Breast epithelium (tissue), 3 donors: ENCODE measurements at regions not wholly inside any gene's neighbourhood (a gene's known extent, or its start where the extent isn't known, plus 50 kb on each side); places are given as distances from the start of the nearest gene placed in this dataset.

ENCODE experiments used
- POLR2A ChIP-seq: fragments of 450-650 bp; IDR thresholded peaks from one replicate; pipeline ENCODE4 v1.6.1; 2016; ENCODE audit warnings: antibody characterized with exemption, mild to moderate bottlenecking, moderate library complexity
- POLR2AphosphoS5 ChIP-seq, 3 donors: sonication (generic); formaldehyde crosslinking; IDR thresholded peaks; one replicate each; pipeline ENCODE4 v1.6.1; 2017; ENCODE audit warnings: antibody characterized with exemption in 3 of 3
- TF ChIP-seq, protein P1 (sequence below), 3 donors: fragments of 450-650 bp; IDR thresholded peaks; one replicate each; pipeline ENCODE4 v1.5.1; 2016 to 2017; ENCODE audit warnings: antibody characterized with exemption in 3 of 3, mild to moderate bottlenecking in 3 of 3, moderate library complexity in 3 of 3

DNA sequence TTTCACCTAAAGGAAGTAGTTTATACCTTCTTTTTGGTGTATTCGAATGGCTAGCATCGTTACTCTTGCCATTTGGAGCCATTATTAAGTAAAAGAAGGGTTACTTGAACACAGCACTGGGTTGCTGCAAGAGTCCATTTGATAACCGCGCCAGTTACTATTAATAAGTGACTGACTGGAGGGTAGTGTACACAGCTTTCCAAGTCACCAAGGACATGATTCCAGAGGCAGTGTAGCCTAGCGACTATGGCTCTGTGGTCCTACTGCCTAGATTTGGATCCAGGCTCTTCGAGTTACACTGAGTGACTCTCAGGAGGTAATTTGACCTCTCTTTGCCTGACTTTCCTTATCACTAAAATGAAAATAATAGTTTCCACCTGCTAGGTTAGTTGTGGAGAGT, 206.8 kb downstream of the MEIS1 start:
- TF ChIP-seq POLR2AphosphoS5 (IDR thresholded peaks at IDR 0.05), result no peak
- TF ChIP-seq, protein P1, sequence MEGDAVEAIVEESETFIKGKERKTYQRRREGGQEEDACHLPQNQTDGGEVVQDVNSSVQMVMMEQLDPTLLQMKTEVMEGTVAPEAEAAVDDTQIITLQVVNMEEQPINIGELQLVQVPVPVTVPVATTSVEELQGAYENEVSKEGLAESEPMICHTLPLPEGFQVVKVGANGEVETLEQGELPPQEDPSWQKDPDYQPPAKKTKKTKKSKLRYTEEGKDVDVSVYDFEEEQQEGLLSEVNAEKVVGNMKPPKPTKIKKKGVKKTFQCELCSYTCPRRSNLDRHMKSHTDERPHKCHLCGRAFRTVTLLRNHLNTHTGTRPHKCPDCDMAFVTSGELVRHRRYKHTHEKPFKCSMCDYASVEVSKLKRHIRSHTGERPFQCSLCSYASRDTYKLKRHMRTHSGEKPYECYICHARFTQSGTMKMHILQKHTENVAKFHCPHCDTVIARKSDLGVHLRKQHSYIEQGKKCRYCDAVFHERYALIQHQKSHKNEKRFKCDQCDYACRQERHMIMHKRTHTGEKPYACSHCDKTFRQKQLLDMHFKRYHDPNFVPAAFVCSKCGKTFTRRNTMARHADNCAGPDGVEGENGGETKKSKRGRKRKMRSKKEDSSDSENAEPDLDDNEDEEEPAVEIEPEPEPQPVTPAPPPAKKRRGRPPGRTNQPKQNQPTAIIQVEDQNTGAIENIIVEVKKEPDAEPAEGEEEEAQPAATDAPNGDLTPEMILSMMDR (IDR thresholded peaks at IDR 0.05), result no peak
- TF ChIP-seq POLR2A, result no peak
